CD4-positive, alpha-beta T cell (primary cell): ENCODE measurements at regions not wholly inside any gene's neighbourhood (a gene's known extent, or its start where the extent isn't known, plus 50 kb on each side); places are given as distances from the start of the nearest gene placed in this dataset.

Source experiments
- ATAC-seq: fragments of 200-7000 bp; cut with Tn5 transposase; one replicate; pipeline ENCODE4 v1.10.0; 2022; ENCODE audit warnings: mild to moderate bottlenecking; ENCODE audit not compliant: poor library complexity
- CTCF ChIA-PET: fragments of 350-600 bp; sonication (Branson Sonifier 250); formaldehyde crosslinking; loops from one replicate; lab custom pipeline; 2021; ENCODE audit warnings: antibody characterized with exemption, inconsistent platforms; lab: Charles Lee
- POLR2A ChIA-PET: fragments of 350-600 bp; sonication (Branson Sonifier 250); formaldehyde crosslinking; loops from one replicate; lab custom pipeline; 2021; ENCODE audit warnings: antibody characterized with exemption, inconsistent platforms; lab: Charles Lee
- DNase-seq, 14 experiments: peaks; one replicate each; pipeline ENCODE4 v3.0.0-alpha.2; 2013 to 2020; ENCODE audit warnings: mixed read lengths in 2 of 14
- H3K27ac ChIP-seq, 2 donors: one replicate each; pipeline versions ENCODE4 v1.5.1 to v1.7.0; 2013; ENCODE audit warnings: low read length in 2 of 2, low read depth in 1 of 2, mild to moderate bottlenecking in 1 of 2
- H3K27me3 ChIP-seq, 2 experiments: 1 replicate in 1 of 2; 2 replicates in 1 of 2; pipeline versions ENCODE4 v1.6.1 to v1.7.0; 2013; ENCODE audit warnings: low read length in 2 of 2, control low read depth in 1 of 2, mild to moderate bottlenecking in 1 of 2, moderate library complexity in 1 of 2; ENCODE audit not compliant: insufficient read depth in 2 of 2, control insufficient read depth in 1 of 2
- H3K36me3 ChIP-seq: one replicate; pipeline ENCODE4 v1.6.1; 2013; ENCODE audit warnings: low read length, control low read depth; ENCODE audit not compliant: insufficient read depth
- H3K4me1 ChIP-seq: one replicate; pipeline ENCODE4 v1.6.1; 2013; ENCODE audit warnings: low read length, control low read depth; ENCODE audit not compliant: insufficient read depth
- H3K4me3 ChIP-seq: one replicate; pipeline ENCODE4 v1.5.1; 2013; ENCODE audit warnings: mild to moderate bottlenecking, low read length, moderate library complexity
- H3K9me3 ChIP-seq, 2 experiments: 1 replicate in 1 of 2; 2 replicates in 1 of 2; pipeline versions ENCODE4 v1.6.1 to v1.7.0; 2013; ENCODE audit warnings: low read length in 2 of 2, mild to moderate bottlenecking in 2 of 2, control low read depth in 1 of 2, moderate library complexity in 1 of 2; ENCODE audit not compliant: control insufficient read depth in 1 of 2, insufficient read depth in 1 of 2
- H3K27ac Mint-ChIP-seq: one replicate; pipeline ENCODE4 v1.8.0; 2020; ENCODE audit warnings: mixed read lengths
- H3K27me3 Mint-ChIP-seq: one replicate; pipeline ENCODE4 v1.8.0; 2021; ENCODE audit warnings: mixed read lengths
- H3K36me3 Mint-ChIP-seq: one replicate; pipeline ENCODE4 v1.8.0; 2021; ENCODE audit warnings: low read depth, mixed read lengths
- H3K4me1 Mint-ChIP-seq: one replicate; pipeline ENCODE4 v1.8.0; 2021; ENCODE audit warnings: low read depth, mixed read lengths
- H3K4me3 Mint-ChIP-seq: one replicate; pipeline ENCODE4 v1.8.0; 2020; ENCODE audit warnings: mild to moderate bottlenecking, mixed read lengths
- H3K9me3 Mint-ChIP-seq: one replicate; pipeline ENCODE4 v1.8.0; 2020; ENCODE audit warnings: mixed read lengths
- CTCF ChIP-seq: fragments of 200-600 bp; IDR thresholded peaks from one replicate; pipeline ENCODE4 v1.8.0; 2022; ENCODE audit warnings: antibody characterized with exemption, mild to moderate bottlenecking
- intact Hi-C, 2 experiments: fragments of 100-400 bp; cut with DNase I in 1 of 2; cut with micrococcal nuclease in 1 of 2; formaldehyde crosslinking; loops; one replicate each; pipeline versions ENCODE4 v1.15.1 to v1.9.0; 2023 to 2025; cut with DNase I, micrococcal nuclease

GRCh38 chr7:84913731-84914130, 273.1 kb downstream of the SEMA3D start:
- Mint-ChIP-seq H3K27me3 (no peaks in the 10 kb centered on the region), H3K4me3 (no peak overlapping the region), H3K36me3 (no peaks in the 10 kb centered on the region), H3K9me3 (no peaks in the 10 kb centered on the region), H3K4me1 (no peaks in the 10 kb centered on the region), H3K27ac (no peak overlapping the region)
- no peak for DNase-seq
- intact Hi-C loops: no loop called here
- no peaks in the 10 kb centered on the region for H3K27me3 ChIP-seq
- no peak overlapping the region for H3K4me3 ChIP-seq
- H3K9me3 ChIP-seq: no peaks in the 10 kb centered on the region
- ChIA-PET CTCF (no interaction called here), POLR2A (no interaction called here)
- H3K27ac ChIP-seq: no peak overlapping the region
- no peak for TF ChIP-seq CTCF
- no peak for ATAC-seq
- no peaks in the 10 kb centered on the region for H3K4me1 ChIP-seq
- H3K36me3 ChIP-seq: no peaks in the 10 kb centered on the region

- CTCF ChIA-PET: no interaction called here
- Histone ChIP-seq H3K4me3 (no peak overlapping the region), H3K9me3 (no peaks in the 10 kb centered on the region), H3K36me3 (no peaks in the 10 kb centered on the region), H3K27me3 (no peaks in the 10 kb centered on the region), H3K27ac (no peak overlapping the region), H3K4me1 (no peaks in the 10 kb centered on the region)
- no peak for ATAC-seq
- Mint-ChIP-seq H3K4me1 (no peaks in the 10 kb centered on the region), H3K27me3 (no peaks in the 10 kb centered on the region), H3K9me3 (no peaks in the 10 kb centered on the region), H3K36me3 (no peaks in the 10 kb centered on the region), H3K4me3 (no peak overlapping the region), H3K27ac (no peak overlapping the region)
- POLR2A ChIA-PET: no interaction called here
- intact Hi-C loops: no loop called here
- TF ChIP-seq CTCF: no peak
- no peak for DNase-seq
These were observed 273.7 kb downstream of the SEMA3D start for GRCh38 chr7:84912993-84913635.

GRCh38 chr7:84912537-84912936, 274.3 kb downstream of the SEMA3D start:
- ATAC-seq (no peak), DNase-seq (no peak)
- TF ChIP-seq CTCF: no peak
- H3K27ac Mint-ChIP-seq: no peak overlapping the region
- POLR2A ChIA-PET: no interaction called here
- no peaks in the 10 kb centered on the region for H3K36me3 Mint-ChIP-seq
- Histone ChIP-seq H3K4me1 (no peaks in the 10 kb centered on the region), H3K27me3 (no peaks in the 10 kb centered on the region), H3K4me3 (no peak overlapping the region), H3K36me3 (no peaks in the 10 kb centered on the region), H3K27ac (no peak overlapping the region), H3K9me3 (no peaks in the 10 kb centered on the region)
- H3K4me1 Mint-ChIP-seq: no peaks in the 10 kb centered on the region
- intact Hi-C loops: no loop called here
- CTCF ChIA-PET: no interaction called here
- no peaks in the 10 kb centered on the region for H3K9me3 Mint-ChIP-seq
- no peak overlapping the region for H3K4me3 Mint-ChIP-seq
- H3K27me3 Mint-ChIP-seq: no peaks in the 10 kb centered on the region
